DND-41 (cell line): ENCODE measurements at regions not wholly inside any gene's neighbourhood (a gene's known extent, or its start where the extent isn't known, plus 50 kb on each side); places are given as distances from the start of the nearest gene placed in this dataset.

ENCODE experiments used
- ATAC-seq: fragments of 200-7000 bp; cut with Tn5 transposase; 3 replicates; pipeline ENCODE4 v1.9.1; 2021; ENCODE audit warnings: low read depth; ENCODE audit not compliant: insufficient read depth
- DNase-seq: peaks from one replicate; pipeline ENCODE4 v3.0.0-alpha.2; 2020
- H2AFZ ChIP-seq: 2 replicates; pipeline ENCODE4 v1.6.0; 2012; ENCODE audit warnings: low read depth, low read length
- H3K27ac ChIP-seq: 2 replicates; pipeline ENCODE4 v1.5.1; 2012; ENCODE audit warnings: low read length, inconsistent platforms
- H3K27me3 ChIP-seq: fragments of 200-600 bp; sonication (generic); 2 replicates; pipeline ENCODE4 v1.6.0; 2012; ENCODE audit warnings: low read length, mild to moderate bottlenecking, inconsistent platforms; ENCODE audit not compliant: insufficient read depth, poor library complexity
- H3K36me3 ChIP-seq: 2 replicates; pipeline ENCODE4 v1.5.1; 2012; ENCODE audit warnings: low read length, inconsistent platforms; ENCODE audit not compliant: insufficient read depth
- H3K4me1 ChIP-seq: 2 replicates; pipeline ENCODE4 v1.5.1; 2012; ENCODE audit warnings: mild to moderate bottlenecking, low read length; ENCODE audit not compliant: insufficient read depth
- H3K4me2 ChIP-seq: 2 replicates; pipeline ENCODE4 v1.6.0; 2012; ENCODE audit warnings: mild to moderate bottlenecking, moderate library complexity, low read length, inconsistent platforms; ENCODE audit not compliant: insufficient read depth
- H3K4me3 ChIP-seq, 2 experiments: fragments of 200-600 bp in 1 of 2; shearing (Covaris generic) in 1 of 2; 2 replicates each; pipeline ENCODE4 v1.5.1; 2012 to 2016; ENCODE audit warnings: inconsistent platforms in 2 of 2, low read length in 2 of 2, mild to moderate bottlenecking in 2 of 2, low read depth in 1 of 2, moderate library complexity in 1 of 2
- H3K79me2 ChIP-seq: 2 replicates; pipeline ENCODE4 v1.6.0; 2012; ENCODE audit warnings: low read length, inconsistent platforms; ENCODE audit not compliant: insufficient read depth
- H3K9ac ChIP-seq: 2 replicates; pipeline ENCODE4 v1.6.0; 2012; ENCODE audit warnings: low read depth, mild to moderate bottlenecking, inconsistent platforms, low read length, moderate library complexity
- H3K9me3 ChIP-seq: 2 replicates; pipeline ENCODE4 v1.5.1; 2012; ENCODE audit warnings: low read length, moderate library complexity, mild to moderate bottlenecking, inconsistent platforms; ENCODE audit not compliant: insufficient read depth, severe bottlenecking
- H4K20me1 ChIP-seq: 2 replicates; pipeline ENCODE4 v1.6.0; 2012; ENCODE audit warnings: low read length; ENCODE audit not compliant: insufficient read depth
- CTCF ChIP-seq: IDR thresholded peaks from 2 replicates; pipeline ENCODE4 v1.5.1; 2012; ENCODE audit warnings: borderline replicate concordance, low read length, moderate library complexity, mild to moderate bottlenecking; ENCODE audit not compliant: poor library complexity, severe bottlenecking; ENCODE audit errors: extremely low read depth
- EZH2 ChIP-seq: IDR thresholded peaks from 3 replicates; pipeline ENCODE4 v1.6.1; 2012; ENCODE audit warnings: borderline replicate concordance, low read depth, mild to moderate bottlenecking, moderate library complexity, low read length, inconsistent platforms; ENCODE audit not compliant: severe bottlenecking

GRCh38 chr4:28241021-28241420, 1380.4 kb downstream of the STIM2 start:
- H3K27me3 ChIP-seq, result no peaks in the 10 kb centered on the region
- TF ChIP-seq EZH2 (no peak), CTCF (no peak)
- H2AFZ ChIP-seq, result no peak overlapping the region
- H3K27ac ChIP-seq, result no peak overlapping the region
- H3K4me3 ChIP-seq, result no peak overlapping the region
- no peaks in the 10 kb centered on the region for H3K4me1 ChIP-seq
- no peaks in the 10 kb centered on the region for H4K20me1 ChIP-seq
- no peak overlapping the region for H3K9ac ChIP-seq
- H3K79me2 ChIP-seq, result no peaks in the 10 kb centered on the region
- H3K36me3 ChIP-seq, result no peaks in the 10 kb centered on the region
- no peak for ATAC-seq
- no peak for DNase-seq
- no peak overlapping the region for H3K4me2 ChIP-seq
- H3K9me3 ChIP-seq, result no peaks in the 10 kb centered on the region

- no peak overlapping the region for H3K9ac ChIP-seq
- no peak overlapping the region for H3K4me3 ChIP-seq
- no peaks in the 10 kb centered on the region for H3K9me3 ChIP-seq
- no peak for TF ChIP-seq EZH2
- no peak for TF ChIP-seq CTCF
- H3K27me3 ChIP-seq, result no peaks in the 10 kb centered on the region
- no peaks in the 10 kb centered on the region for H4K20me1 ChIP-seq
- no peak overlapping the region for H2AFZ ChIP-seq
- H3K79me2 ChIP-seq, result no peaks in the 10 kb centered on the region
- ATAC-seq (no peak), DNase-seq (no peak)
- H3K27ac ChIP-seq, result no peak overlapping the region
- no peaks in the 10 kb centered on the region for H3K36me3 ChIP-seq
- no peak overlapping the region for H3K4me2 ChIP-seq
- H3K4me1 ChIP-seq, result no peaks in the 10 kb centered on the region
These were observed 1387.2 kb downstream of the STIM2 start for GRCh38 chr4:28247805-28248204.

GRCh38 chr4:28248269-28248668, 1387.6 kb downstream of the STIM2 start:
- TF ChIP-seq EZH2, result no peak
- Histone ChIP-seq H3K79me2 (no peaks in the 10 kb centered on the region), H3K4me2 (no peak overlapping the region), H3K27me3 (no peaks in the 10 kb centered on the region), H3K4me3 (no peak overlapping the region), H3K36me3 (no peaks in the 10 kb centered on the region), H3K27ac (no peak overlapping the region), H3K9me3 (no peaks in the 10 kb centered on the region), H2AFZ (no peak overlapping the region), H3K9ac (no peak overlapping the region), H4K20me1 (no peaks in the 10 kb centered on the region), H3K4me1 (no peaks in the 10 kb centered on the region)
- no peak for DNase-seq
- no peak for ATAC-seq

GRCh38 chr4:28250646-28251045, 1390.0 kb downstream of the STIM2 start:
- no peak for DNase-seq
- Histone ChIP-seq H3K36me3 (no peaks in the 10 kb centered on the region), H3K9me3 (no peaks in the 10 kb centered on the region), H2AFZ (no peak overlapping the region), H4K20me1 (no peaks in the 10 kb centered on the region), H3K27me3 (no peaks in the 10 kb centered on the region), H3K4me2 (no peak overlapping the region), H3K27ac (no peak overlapping the region), H3K4me1 (no peaks in the 10 kb centered on the region), H3K4me3 (no peak overlapping the region), H3K79me2 (no peaks in the 10 kb centered on the region), H3K9ac (no peak overlapping the region)
- ATAC-seq, result no peak
- TF ChIP-seq EZH2, result no peak
- no peak for TF ChIP-seq CTCF
